Ishikawa (cell line): ENCODE measurements at regions not wholly inside any gene's neighbourhood (a gene's known extent, or its start where the extent isn't known, plus 50 kb on each side); places are given as distances from the start of the nearest gene placed in this dataset.

Experiments
- CEBPB ChIP-seq: IDR thresholded peaks from 2 replicates; pipeline ENCODE4 v1.6.1; 2012
- CREB1 ChIP-seq: IDR thresholded peaks from 2 replicates; pipeline ENCODE4 v1.6.1; 2012; ENCODE audit warnings: low read depth
- EGR1 ChIP-seq: IDR thresholded peaks from 2 replicates; pipeline ENCODE4 v1.6.1; 2012
- EP300 ChIP-seq: IDR thresholded peaks from 2 replicates; pipeline ENCODE4 v1.6.1; 2012; ENCODE audit warnings: borderline replicate concordance
- FOXM1 ChIP-seq: IDR thresholded peaks from 2 replicates; pipeline ENCODE4 v1.6.1; 2012; ENCODE audit warnings: low read depth, borderline replicate concordance
- MAX ChIP-seq: IDR thresholded peaks from 2 replicates; pipeline ENCODE4 v1.6.1; 2012
- NFIC ChIP-seq: IDR thresholded peaks from 2 replicates; pipeline ENCODE4 v1.6.1; 2012
- RAD21 ChIP-seq: IDR thresholded peaks from 2 replicates; pipeline ENCODE4 v1.6.1; 2012; ENCODE audit warnings: low read depth
- TAF1 ChIP-seq: IDR thresholded peaks from 2 replicates; pipeline ENCODE4 v1.6.1; 2012; ENCODE audit warnings: low read depth, mild to moderate bottlenecking
- TCF12 ChIP-seq: IDR thresholded peaks from 2 replicates; pipeline ENCODE4 v1.6.1; 2012; ENCODE audit warnings: low read depth
- TEAD4 ChIP-seq: IDR thresholded peaks from 2 replicates; pipeline ENCODE4 v1.6.1; 2012
- USF1 ChIP-seq: IDR thresholded peaks from 2 replicates; pipeline ENCODE4 v1.6.1; 2012
- YY1 ChIP-seq: IDR thresholded peaks from 2 replicates; pipeline ENCODE4 v1.6.1; 2012; ENCODE audit warnings: low read depth
- ZBTB7A ChIP-seq: IDR thresholded peaks from 2 replicates; pipeline ENCODE4 v1.6.1; 2012; ENCODE audit warnings: low read depth
- TF ChIP-seq, protein P1 (sequence below): IDR thresholded peaks from 2 replicates; pipeline ENCODE4 v1.6.1; 2012; ENCODE audit warnings: low read depth, mild to moderate bottlenecking

DNA sequence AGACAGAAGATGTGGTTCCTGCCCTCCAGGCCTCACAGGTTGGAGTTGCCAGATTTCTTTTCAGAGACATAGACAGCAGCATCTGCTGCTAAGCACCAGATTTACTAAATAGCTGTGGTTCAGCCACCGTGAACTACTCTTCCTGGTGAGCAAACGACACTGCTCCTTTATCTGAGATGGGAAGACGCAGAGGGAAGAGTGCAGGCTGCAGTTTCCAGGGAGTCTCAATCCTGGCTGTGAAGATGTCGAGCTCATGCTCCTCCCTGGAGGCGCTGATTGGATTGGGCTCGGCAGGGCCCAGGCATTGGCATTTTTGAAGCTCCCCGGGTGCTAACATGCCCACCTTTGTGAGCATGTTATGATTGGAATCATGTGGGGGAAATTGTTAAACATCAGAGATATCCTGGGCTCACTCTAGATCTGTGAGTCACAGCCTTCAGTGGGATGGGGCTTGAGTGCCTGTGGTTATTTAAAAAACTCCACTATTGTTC is 314.8 kb downstream of the TSN start:
- no peak for TF ChIP-seq CREB1
- TF ChIP-seq EGR1 = no peak
- TF ChIP-seq RAD21 = no peak

GRCh38 chr2:122072666-122073065 is 317.2 kb downstream of the TSN start:
- TF ChIP-seq USF1 (no peak), YY1 (no peak), TCF12 (no peak), CEBPB (no peak), ZBTB7A (no peak), FOXM1 (no peak), EP300 (no peak), TEAD4 (no peak), TAF1 (no peak), NFIC (no peak), RAD21 (no peak), MAX (no peak), EGR1 (no peak)
- TF ChIP-seq, protein P1, sequence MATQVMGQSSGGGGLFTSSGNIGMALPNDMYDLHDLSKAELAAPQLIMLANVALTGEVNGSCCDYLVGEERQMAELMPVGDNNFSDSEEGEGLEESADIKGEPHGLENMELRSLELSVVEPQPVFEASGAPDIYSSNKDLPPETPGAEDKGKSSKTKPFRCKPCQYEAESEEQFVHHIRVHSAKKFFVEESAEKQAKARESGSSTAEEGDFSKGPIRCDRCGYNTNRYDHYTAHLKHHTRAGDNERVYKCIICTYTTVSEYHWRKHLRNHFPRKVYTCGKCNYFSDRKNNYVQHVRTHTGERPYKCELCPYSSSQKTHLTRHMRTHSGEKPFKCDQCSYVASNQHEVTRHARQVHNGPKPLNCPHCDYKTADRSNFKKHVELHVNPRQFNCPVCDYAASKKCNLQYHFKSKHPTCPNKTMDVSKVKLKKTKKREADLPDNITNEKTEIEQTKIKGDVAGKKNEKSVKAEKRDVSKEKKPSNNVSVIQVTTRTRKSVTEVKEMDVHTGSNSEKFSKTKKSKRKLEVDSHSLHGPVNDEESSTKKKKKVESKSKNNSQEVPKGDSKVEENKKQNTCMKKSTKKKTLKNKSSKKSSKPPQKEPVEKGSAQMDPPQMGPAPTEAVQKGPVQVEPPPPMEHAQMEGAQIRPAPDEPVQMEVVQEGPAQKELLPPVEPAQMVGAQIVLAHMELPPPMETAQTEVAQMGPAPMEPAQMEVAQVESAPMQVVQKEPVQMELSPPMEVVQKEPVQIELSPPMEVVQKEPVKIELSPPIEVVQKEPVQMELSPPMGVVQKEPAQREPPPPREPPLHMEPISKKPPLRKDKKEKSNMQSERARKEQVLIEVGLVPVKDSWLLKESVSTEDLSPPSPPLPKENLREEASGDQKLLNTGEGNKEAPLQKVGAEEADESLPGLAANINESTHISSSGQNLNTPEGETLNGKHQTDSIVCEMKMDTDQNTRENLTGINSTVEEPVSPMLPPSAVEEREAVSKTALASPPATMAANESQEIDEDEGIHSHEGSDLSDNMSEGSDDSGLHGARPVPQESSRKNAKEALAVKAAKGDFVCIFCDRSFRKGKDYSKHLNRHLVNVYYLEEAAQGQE = no peak

GRCh38 chr2:122074201-122074600 is 318.8 kb downstream of the TSN start:
- TF ChIP-seq, protein P1 = no peak
- TF ChIP-seq ZBTB7A (no peak), TCF12 (no peak), MAX (no peak), TEAD4 (no peak), EP300 (no peak), TAF1 (no peak), USF1 (no peak), FOXM1 (no peak), RAD21 (no peak), EGR1 (no peak), NFIC (no peak), CREB1 (no peak), CEBPB (no peak), YY1 (no peak)

- TF ChIP-seq EGR1 (no peak), MAX (no peak), EP300 (no peak), CEBPB (no peak), RAD21 (no peak), CREB1 (no peak), FOXM1 (no peak), ZBTB7A (no peak), USF1 (no peak)
- TF ChIP-seq, protein P1 = no peak
Measured at GRCh38 chr2:122075381-122075780, 319.9 kb downstream of the TSN start.
